ENCODE measurements at regions not wholly inside any gene's neighbourhood (a gene's known extent, or its start where the extent isn't known, plus 50 kb on each side); places are given as distances from the start of the nearest gene placed in this dataset.

- TF ChIP-seq TSHZ2 (CRISPR knock-in tag; IDR thresholded peaks at IDR 0.05) (no peak), OSR1 (CRISPR knock-in tag; IDR thresholded peaks at IDR 0.05) (no peak), ARNTL (CRISPR knock-in tag; IDR thresholded peaks at IDR 0.05; ENCODE audit: borderline replicate concordance, low read depth) (no peak), ZFP3 (CRISPR knock-in tag; IDR thresholded peaks at IDR 0.05) (no peak), ZC3H10 (CRISPR knock-in tag; IDR thresholded peaks at IDR 0.05) (no peak), ZFP30 (CRISPR knock-in tag; IDR thresholded peaks at IDR 0.05) (no peak), PATZ1 (CRISPR knock-in tag; IDR thresholded peaks at IDR 0.05; ENCODE audit: borderline replicate concordance) (no peak), BACH2 (CRISPR knock-in tag; IDR thresholded peaks at IDR 0.05; ENCODE audit: borderline replicate concordance) (no peak), RARB (CRISPR knock-in tag; IDR thresholded peaks at IDR 0.05) (no peak), POU6F1 (CRISPR knock-in tag; IDR thresholded peaks at IDR 0.05; ENCODE audit: borderline replicate concordance, low read depth) (no peak), GLIS3 (CRISPR knock-in tag; IDR thresholded peaks at IDR 0.05) (no peak)
Measured at GRCh38 chr13:70432276-70432805, 324.1 kb upstream of the KLHL1 start.

Data from SK-N-SH treated with all-trans-retinoic acid at 6 μM for 48 hours (cell line).